OCI-LY7 (cell line): ENCODE measurements at regions not wholly inside any gene's neighbourhood (a gene's known extent, or its start where the extent isn't known, plus 50 kb on each side); places are given as distances from the start of the nearest gene placed in this dataset.

Source experiments
- EZH2phosphoT487 ChIP-seq: fragments of 200-600 bp; sonication (generic); IDR thresholded peaks from 2 replicates; pipeline ENCODE4 v1.6.1; 2018; ENCODE audit warnings: low read depth, borderline replicate concordance, mild to moderate bottlenecking, mixed run types, antibody characterized with exemption, low read length, moderate library complexity, mixed read lengths
- TF ChIP-seq, protein P1 (sequence below): fragments of 200-600 bp; sonication (generic); conservative IDR thresholded peaks from 2 replicates; pipeline ENCODE4 v1.5.1; 2014; ENCODE audit warnings: mild to moderate bottlenecking, antibody characterized with exemption, low read length, moderate library complexity, mixed read lengths

DNA sequence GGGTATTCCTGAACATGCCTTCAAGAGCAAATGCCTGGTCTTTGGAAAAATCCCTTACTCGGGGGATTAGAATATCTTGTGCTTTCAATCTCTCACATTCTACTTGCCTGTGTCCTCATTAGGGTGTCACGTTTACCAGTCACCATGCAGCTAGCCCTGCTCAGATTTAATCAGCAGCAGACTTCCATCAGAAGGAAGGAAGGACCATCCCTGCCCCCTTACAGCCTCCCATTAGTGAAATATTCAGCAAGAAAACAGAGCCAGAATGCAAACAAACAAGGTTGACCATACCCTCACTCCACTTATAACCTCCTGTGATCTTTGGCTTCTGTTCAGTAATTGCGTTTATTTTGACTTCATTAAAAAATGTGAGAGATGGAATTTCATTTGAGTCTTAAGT, 208.6 kb downstream of the CXCL12 start:
- TF ChIP-seq, protein P1, sequence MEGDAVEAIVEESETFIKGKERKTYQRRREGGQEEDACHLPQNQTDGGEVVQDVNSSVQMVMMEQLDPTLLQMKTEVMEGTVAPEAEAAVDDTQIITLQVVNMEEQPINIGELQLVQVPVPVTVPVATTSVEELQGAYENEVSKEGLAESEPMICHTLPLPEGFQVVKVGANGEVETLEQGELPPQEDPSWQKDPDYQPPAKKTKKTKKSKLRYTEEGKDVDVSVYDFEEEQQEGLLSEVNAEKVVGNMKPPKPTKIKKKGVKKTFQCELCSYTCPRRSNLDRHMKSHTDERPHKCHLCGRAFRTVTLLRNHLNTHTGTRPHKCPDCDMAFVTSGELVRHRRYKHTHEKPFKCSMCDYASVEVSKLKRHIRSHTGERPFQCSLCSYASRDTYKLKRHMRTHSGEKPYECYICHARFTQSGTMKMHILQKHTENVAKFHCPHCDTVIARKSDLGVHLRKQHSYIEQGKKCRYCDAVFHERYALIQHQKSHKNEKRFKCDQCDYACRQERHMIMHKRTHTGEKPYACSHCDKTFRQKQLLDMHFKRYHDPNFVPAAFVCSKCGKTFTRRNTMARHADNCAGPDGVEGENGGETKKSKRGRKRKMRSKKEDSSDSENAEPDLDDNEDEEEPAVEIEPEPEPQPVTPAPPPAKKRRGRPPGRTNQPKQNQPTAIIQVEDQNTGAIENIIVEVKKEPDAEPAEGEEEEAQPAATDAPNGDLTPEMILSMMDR, result no peak
- TF ChIP-seq EZH2phosphoT487, result no peak
